B cell (primary cell): ENCODE measurements at regions not wholly inside any gene's neighbourhood (a gene's known extent, or its start where the extent isn't known, plus 50 kb on each side); places are given as distances from the start of the nearest gene placed in this dataset.

Source experiments
- EZH2 ChIP-seq: IDR thresholded peaks from 2 replicates; pipeline ENCODE4 v1.6.1; 2012; ENCODE audit warnings: borderline replicate concordance, low read depth, mild to moderate bottlenecking, moderate library complexity, low read length; ENCODE audit not compliant: insufficient read depth, poor library complexity, severe bottlenecking
- TF ChIP-seq, protein P1 (sequence below): fragments of 200-600 bp; IDR thresholded peaks from one replicate; pipeline ENCODE4 v1.8.0; 2022; ENCODE audit warnings: antibody characterized with exemption, mild to moderate bottlenecking

DNA sequence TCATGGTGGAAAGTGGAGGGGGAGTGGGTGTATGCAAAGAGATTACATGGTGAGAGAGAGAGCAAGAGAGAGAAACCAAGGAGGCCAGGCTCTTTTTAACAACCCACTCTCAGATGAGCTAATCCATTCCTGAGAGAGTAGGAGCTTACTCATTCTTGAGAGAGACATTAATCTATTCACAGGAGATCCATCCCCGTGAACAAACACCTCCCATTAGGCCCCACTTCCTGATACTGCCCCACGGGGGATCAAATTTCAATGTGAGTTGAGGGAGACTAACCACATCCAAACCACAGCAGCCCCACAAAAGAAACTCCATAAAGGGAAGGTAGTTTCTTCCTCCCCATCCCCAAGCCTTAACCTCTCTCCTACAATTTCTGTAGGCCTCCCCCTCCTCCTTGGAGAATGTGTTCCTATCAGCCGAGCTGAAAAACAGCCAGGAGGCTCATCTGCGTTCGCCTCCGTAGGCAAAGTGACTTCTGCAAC, 450.0 kb downstream of the NPIPA7 start:
- TF ChIP-seq, protein P1, sequence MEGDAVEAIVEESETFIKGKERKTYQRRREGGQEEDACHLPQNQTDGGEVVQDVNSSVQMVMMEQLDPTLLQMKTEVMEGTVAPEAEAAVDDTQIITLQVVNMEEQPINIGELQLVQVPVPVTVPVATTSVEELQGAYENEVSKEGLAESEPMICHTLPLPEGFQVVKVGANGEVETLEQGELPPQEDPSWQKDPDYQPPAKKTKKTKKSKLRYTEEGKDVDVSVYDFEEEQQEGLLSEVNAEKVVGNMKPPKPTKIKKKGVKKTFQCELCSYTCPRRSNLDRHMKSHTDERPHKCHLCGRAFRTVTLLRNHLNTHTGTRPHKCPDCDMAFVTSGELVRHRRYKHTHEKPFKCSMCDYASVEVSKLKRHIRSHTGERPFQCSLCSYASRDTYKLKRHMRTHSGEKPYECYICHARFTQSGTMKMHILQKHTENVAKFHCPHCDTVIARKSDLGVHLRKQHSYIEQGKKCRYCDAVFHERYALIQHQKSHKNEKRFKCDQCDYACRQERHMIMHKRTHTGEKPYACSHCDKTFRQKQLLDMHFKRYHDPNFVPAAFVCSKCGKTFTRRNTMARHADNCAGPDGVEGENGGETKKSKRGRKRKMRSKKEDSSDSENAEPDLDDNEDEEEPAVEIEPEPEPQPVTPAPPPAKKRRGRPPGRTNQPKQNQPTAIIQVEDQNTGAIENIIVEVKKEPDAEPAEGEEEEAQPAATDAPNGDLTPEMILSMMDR: no peak
- TF ChIP-seq EZH2: no peak
